GM21367 (cell line): ENCODE measurements at regions not wholly inside any gene's neighbourhood (a gene's known extent, or its start where the extent isn't known, plus 50 kb on each side); places are given as distances from the start of the nearest gene placed in this dataset.
"Not testable (repeated sequence)": the region's sequence is repeated elsewhere in the genome, so short reads cannot be mapped to it uniquely, and the experiment has no call there.

Experiments used
- ATAC-seq: cut with Tn5 transposase; IDR thresholded peaks from one replicate; pipeline ENCODE4 v1.9.1; 2021; ENCODE audit not compliant: unreplicated experiment

GRCh38 chr4:34939073-34939472 is 1305.2 kb downstream of the ARAP2 start:
- ATAC-seq = no peak

- no peak for ATAC-seq
These were observed 1300.5 kb downstream of the ARAP2 start for GRCh38 chr4:34943741-34944386.

- ATAC-seq = no peak
These were observed 1293.4 kb downstream of the ARAP2 start for GRCh38 chr4:34950926-34951325.

DNA sequence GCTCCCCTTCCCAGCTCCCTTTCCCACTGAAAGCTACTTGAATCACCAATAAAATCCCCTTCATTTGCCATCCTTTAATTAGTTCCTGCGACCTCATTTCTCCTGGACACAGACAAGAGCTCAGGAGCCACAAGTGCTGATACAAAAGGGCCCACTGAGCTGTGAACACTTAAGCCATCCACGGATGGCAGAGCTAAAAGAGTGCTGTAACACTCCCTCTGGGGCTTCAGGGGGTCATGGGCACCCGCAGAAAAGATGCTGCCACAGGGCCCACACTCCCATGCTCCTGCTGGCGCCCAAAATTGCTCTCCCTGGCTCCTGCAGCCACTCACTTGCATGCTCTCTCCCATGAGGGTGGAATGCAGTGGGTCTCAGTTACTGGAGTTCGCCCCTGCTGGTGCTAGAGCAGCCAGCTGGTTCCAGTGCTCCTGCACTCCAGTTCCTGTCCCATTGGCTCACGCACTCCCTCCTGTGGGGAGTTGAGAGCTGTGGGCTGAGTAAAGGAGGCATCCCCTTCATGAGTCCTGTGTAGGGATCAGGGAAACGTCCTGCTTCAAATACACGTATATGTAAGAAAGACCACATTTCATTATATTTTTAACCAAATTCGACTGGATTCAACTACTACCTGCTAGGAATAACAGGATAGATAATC is 1291.0 kb downstream of the ARAP2 start:
- no peak for ATAC-seq

DNA sequence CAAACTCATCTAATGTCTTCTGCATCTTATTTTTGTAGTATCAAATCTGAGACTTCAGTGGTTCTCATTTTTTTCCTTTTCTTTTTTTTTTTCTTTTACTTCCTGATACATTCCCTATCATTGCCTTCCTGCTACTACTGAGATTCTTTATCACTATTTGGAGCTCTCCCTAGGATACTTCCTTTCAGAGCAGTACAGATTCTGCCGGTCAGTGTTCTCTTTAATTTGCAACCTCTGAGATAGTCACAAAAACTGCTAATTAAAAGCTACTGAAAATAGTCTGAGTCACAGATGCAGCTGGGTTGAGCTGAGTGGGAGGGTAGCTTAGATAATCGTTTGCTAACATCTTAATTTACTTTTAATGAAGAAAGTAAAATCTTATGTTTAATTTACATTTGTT is 1279.7 kb downstream of the ARAP2 start:
- no peak for ATAC-seq

DNA sequence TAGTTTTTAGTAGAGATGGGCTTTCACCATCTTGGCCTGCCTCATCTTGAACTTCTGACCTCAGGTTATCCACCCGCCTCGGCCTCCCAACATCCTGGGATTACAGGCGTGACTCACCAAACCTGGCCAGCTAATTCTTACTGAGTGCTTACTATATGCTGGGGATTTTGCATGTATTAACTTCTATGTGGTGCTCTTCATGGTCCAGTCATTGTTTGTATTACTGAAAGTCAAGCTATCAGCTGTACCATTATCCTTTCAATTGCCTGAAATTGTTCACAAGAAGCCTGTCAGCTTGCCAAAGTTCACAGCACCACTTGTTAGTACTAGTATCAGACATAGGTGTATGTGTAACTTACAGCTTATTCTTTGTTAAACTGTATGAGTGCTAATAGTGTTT is 1272.1 kb downstream of the ARAP2 start:
- ATAC-seq = no peak

DNA sequence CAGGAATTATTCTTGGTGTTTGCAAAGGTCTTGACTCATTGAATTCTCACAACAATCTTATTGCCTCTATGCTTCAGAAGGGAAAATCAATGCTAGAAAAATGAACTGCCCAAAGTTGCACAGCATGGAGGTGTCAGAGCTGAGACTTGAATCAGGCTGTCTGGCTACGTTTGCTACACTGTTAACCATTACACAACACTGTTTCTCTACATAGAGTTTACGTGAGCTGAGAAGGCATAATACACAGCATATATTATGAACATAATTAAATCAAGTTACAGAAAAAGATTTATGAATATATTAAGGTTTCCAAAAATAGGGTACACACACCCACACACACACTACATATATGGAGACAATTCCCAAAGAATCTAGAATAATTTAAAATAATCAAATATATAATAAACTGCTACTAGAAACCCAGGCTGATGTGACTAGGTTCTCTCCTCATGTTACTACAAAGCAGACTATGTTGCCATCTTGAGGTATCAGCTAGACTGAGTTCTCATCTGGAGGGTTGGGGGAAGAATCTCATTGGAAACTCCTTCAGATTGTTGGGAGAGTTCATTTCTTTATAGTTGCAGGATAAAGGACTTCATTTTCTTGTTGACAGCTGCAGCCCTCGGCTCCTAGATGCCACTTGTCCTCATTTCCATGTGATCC is 1270.5 kb downstream of the ARAP2 start:
- no peak for ATAC-seq

DNA sequence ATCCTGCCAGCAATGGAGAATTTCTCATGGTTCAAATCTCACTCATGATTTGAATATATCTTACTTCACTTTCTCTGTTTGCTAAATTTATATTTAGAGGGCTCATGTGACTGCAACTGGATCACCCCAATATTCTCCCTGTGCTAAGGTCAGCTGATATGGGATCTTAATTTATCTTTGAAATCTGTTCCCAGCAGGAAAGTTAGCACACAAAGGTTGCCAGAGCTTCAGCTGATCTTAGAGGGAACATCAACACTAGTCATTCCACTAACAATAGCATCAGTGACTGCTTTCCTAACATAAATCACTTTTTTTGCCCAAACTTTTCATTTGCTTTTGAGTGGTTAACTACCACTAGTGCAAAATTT is 1270.0 kb downstream of the ARAP2 start:
- ATAC-seq = no peak

GRCh38 chr4:35021222-35021621 is 1223.1 kb downstream of the ARAP2 start:
- not testable (repeated sequence) for ATAC-seq

DNA sequence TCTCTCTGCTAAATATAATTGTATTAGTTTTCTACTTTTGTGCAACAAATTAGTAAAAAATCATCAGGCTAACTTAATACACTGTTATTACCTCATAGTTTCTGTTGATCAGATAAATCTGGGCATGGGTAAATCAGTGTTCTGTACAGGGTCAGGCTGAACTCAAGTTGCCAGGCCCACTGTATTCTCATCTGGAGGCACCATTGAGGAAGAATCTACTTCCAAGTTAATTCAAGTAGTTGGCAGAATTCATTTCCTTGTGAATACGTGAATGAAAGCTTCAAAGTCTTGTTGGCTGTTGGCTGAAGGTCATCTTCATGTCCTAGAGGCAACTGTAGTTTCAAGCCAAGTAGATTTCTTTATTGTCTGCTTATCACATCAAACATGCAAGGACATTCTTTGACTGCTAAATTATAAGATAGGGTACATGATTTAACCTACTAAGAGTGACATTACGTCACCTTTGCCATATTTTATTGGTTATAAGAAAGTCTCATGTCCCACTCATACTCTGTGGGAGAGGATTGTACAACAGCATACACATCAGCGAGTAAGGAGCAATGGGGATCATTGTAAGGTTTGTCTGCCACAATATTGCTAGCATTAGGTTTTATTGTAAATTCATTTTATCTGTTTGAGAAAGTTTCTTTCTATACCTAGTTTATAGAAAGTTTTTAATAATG is 1219.0 kb downstream of the ARAP2 start:
- no peak for ATAC-seq

DNA sequence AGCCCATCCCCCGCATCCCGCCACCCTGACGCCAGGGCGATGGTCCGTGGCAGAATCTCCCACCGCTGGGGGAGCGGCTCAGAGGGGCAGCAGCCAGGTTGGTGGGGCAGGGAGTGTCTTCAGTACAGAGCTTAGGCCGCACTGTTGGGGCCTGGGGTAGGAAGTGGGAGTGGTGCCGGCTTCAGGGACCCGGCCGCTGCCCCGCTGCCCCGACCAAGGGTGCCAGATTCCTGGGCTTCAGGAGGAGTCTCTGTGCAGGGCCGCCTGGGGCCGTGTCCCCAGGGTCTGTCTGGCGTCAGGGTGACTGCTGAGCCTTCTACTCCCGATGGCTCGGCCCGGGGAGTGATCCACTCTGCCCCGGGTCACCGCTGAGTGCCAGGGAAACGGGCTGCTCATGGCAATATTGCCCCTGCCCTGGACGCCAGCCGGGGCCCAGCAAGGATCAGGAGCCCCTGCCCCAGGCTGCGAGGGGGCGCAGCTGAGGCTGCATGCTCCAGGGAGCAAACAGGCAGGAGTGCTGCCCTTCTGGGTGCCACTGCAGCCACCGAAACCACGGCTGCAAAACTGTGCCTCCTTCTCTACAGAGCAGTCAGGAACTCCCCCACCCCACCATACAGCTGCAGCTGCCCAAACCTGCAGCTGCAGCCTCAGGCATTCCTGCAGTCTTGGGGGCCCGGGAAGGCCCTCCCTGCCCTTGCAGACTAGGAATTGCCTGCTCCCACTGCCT is 1206.1 kb downstream of the ARAP2 start:
- no peak for ATAC-seq

DNA sequence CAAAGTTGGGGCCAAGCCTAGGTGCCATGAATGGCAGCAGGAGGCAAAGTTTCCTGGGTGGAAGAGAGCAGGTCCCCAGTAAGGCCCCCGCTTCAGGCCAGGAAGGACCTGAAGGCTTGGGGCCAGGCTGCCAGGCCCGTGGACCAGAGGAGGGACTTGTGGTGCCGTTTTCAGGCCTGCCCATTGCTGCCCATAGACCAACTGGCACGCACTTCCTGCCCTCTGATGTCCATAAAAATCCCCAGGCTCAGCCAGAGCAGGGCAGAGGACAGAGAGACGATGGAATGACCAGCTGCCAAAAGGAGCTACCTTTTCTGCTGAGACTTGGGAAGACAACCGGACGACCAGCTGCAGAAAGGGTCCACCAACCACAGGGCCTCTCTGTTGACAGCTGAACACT is 1205.5 kb downstream of the ARAP2 start:
- ATAC-seq = no peak

DNA sequence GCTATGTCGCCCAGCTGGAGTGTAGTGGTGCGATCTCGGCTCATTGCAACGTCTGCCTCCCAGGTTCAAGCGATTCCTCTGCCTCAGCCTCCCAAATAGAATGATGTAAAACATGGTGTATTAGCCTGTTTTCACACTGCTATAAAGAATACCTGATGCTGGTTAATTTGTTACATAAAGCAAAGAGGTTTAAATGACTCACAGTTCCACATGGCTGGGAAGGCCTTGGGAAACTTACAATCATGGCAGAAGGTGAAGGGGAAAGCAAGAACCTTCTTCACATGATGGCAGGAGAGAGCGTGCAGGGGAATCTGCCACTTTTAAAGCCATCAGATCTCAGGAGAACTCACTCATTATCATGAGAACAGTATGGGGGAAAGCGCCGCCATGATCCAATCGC is 1191.8 kb downstream of the ARAP2 start:
- no peak for ATAC-seq

DNA sequence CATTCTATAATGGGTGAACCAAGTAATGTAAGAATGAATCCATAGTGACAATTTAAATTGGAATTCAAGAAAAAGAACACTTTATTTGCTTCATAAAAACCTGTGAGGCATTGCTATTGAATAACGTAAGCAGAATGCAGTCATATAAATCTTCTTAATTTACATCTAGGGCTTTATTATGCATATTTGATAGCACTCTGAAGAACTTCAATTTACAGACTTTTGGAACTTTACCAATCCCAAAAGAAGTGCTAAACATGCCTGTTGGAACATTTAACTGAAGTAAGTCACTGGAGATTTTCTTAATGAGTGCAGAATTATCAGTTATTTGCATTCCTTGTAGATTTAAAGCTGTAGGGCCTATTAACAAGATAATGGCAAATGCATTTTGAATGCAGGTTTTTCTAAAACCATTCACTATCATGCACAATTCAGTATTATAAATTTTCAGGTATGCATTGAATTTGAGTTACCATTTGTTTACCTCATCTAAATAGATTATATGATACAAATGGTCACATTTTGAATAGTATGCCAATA is 1181.2 kb downstream of the ARAP2 start:
- no peak for ATAC-seq

DNA sequence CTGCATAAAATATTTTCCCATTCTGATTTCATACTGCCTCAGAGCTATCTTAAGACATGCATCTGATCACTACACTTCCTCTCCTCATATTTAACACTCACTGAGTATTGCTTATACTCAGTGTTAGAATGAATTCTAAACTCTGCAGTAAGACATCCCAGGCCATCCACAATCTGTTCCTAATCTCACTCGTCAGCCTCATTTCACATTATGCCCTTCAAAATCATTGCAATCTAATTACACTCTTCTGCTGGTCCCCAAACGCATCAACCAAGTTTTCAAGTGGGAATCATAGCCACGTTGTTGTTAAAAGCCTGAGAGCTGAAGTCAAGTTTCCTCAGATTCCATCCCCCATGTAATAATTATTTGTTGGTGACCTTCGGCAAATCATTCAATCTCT is 1177.9 kb downstream of the ARAP2 start:
- no peak for ATAC-seq

GRCh38 chr4:35080799-35081198 is 1163.5 kb downstream of the ARAP2 start:
- ATAC-seq = no peak

- no peak for ATAC-seq
These were observed 1157.1 kb downstream of the ARAP2 start for GRCh38 chr4:35087218-35087617.

- no peak for ATAC-seq
These were observed 1143.4 kb downstream of the ARAP2 start for GRCh38 chr4:35100932-35101331.

GRCh38 chr4:35102066-35102465 is 1142.2 kb downstream of the ARAP2 start:
- no peak for ATAC-seq

DNA sequence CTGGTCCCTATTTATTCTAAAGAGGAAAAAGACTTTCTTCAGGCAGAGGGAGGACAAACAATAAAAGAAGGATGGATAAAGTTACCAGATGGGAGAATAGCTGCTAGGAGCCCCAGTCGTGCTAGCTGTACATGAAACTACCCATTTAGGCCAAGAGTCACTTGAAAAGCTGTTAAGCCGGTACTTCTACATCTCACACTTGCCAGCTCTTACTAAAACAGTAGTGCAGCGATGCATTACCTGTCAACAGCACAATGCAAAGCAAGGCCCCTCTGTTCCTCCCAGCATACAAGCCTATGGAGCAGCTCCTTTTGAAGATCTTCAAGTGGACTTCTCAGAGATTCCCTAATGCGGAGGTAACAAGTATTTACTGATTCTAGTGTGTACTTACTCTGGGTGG is 1138.8 kb downstream of the ARAP2 start:
- ATAC-seq = no peak
